ENCODE measurements at regions not wholly inside any gene's neighbourhood (a gene's known extent, or its start where the extent isn't known, plus 50 kb on each side); places are given as distances from the start of the nearest gene placed in this dataset.

- intact Hi-C loops (cut with DNase I): no loop called here
- H3K4me3 ChIP-seq: no peak overlapping the region
- H3K36me3 ChIP-seq: no peaks in the 10 kb centered on the region
- H3K27me3 ChIP-seq: no peaks in the 10 kb centered on the region
- TF ChIP-seq CTCF (IDR thresholded peaks at IDR 0.05): no peak
- DNase-seq (no peak), ATAC-seq (no peak)
- H3K9me3 ChIP-seq: peaks cover 0 to 6% of the 10 kb centered on the region in 2 donors
- no peak overlapping the region for H3K27ac ChIP-seq
- H3K4me1 ChIP-seq: no peaks in the 10 kb centered on the region
Measured at GRCh38 chr3:80785475-80785874, 976.0 kb downstream of the GBE1 start.

- Histone ChIP-seq H3K36me3 (no peaks in the 10 kb centered on the region), H3K4me3 (no peak overlapping the region), H3K27ac (peak overlapping the region in 1 of 2 donors; percentile 26), H3K9me3 (no peaks in the 10 kb centered on the region), H3K4me1 (no peaks in the 10 kb centered on the region), H3K27me3 (no peaks in the 10 kb centered on the region)
- intact Hi-C loops (cut with DNase I): no loop called here
- TF ChIP-seq CTCF (IDR thresholded peaks at IDR 0.05): no peak
- DNase-seq (peak in 2 of 4 donors; percentile 22 to 31), ATAC-seq (peak; percentile 85)
Measured at GRCh38 chr3:80771085-80771484, 990.4 kb downstream of the GBE1 start.

GRCh38 chr3:80770106-80771074 lies 991.1 kb downstream of the GBE1 start:
- no peak for TF ChIP-seq CTCF (IDR thresholded peaks at IDR 0.05)
- H3K9me3 ChIP-seq: no peaks in the 10 kb centered on the region
- no peaks in the 10 kb centered on the region for H3K36me3 ChIP-seq
- H3K27me3 ChIP-seq: no peaks in the 10 kb centered on the region
- no peaks in the 10 kb centered on the region for H3K4me1 ChIP-seq
- peak in 3 of 4 donors; percentile 13 to 43 (median 31) for DNase-seq
- peak overlapping the region in 1 of 2 donors; percentile 26 for H3K27ac ChIP-seq
- no peak overlapping the region for H3K4me3 ChIP-seq
- ATAC-seq: peak; percentile 78
- intact Hi-C loops (cut with DNase I): no loop called here

GRCh38 chr3:80769683-80770082 lies 991.8 kb downstream of the GBE1 start:
- peak in 1 of 4 donors; percentile 43 for DNase-seq
- ATAC-seq: peak; percentile 25
- TF ChIP-seq CTCF (IDR thresholded peaks at IDR 0.05): no peak
- no peak overlapping the region for H3K4me3 ChIP-seq
- no peak overlapping the region for H3K27ac ChIP-seq
- no peaks in the 10 kb centered on the region for H3K36me3 ChIP-seq
- H3K4me1 ChIP-seq: no peaks in the 10 kb centered on the region
- no peaks in the 10 kb centered on the region for H3K27me3 ChIP-seq
- intact Hi-C loops (cut with DNase I): no loop called here
- no peaks in the 10 kb centered on the region for H3K9me3 ChIP-seq

GRCh38 chr3:80767604-80768003 lies 993.8 kb downstream of the GBE1 start:
- Histone ChIP-seq H3K27ac (no peak overlapping the region), H3K9me3 (no peaks in the 10 kb centered on the region), H3K4me1 (no peaks in the 10 kb centered on the region), H3K27me3 (no peaks in the 10 kb centered on the region), H3K36me3 (no peaks in the 10 kb centered on the region), H3K4me3 (no peak overlapping the region)
- no peak for ATAC-seq
- intact Hi-C loops (cut with DNase I): no loop called here
- no peak for TF ChIP-seq CTCF (IDR thresholded peaks at IDR 0.05)
- no peak for DNase-seq
